OCI-LY7 (cell line): ENCODE measurements at regions not wholly inside any gene's neighbourhood (a gene's known extent, or its start where the extent isn't known, plus 50 kb on each side); places are given as distances from the start of the nearest gene placed in this dataset.
"Not testable (repeated sequence)": the region's sequence is repeated elsewhere in the genome, so short reads cannot be mapped to it uniquely, and the experiment has no call there.

Experiments used
- BruUV-seq: library from RNA; stranded (reverse); fragments of 400-500 nt; replicated peaks from 2 replicates; lab custom pipeline; 2021; lab: Mats Ljungman, UMichigan
- CTCF ChIA-PET: fragments of 300-600 bp; sonication (Branson Sonifier 250); formaldehyde crosslinking; loops from one replicate; lab custom pipeline; 2022; ENCODE audit warnings: antibody characterized with exemption; ENCODE audit not compliant: unreplicated experiment; lab: Charles Lee
- POLR2A ChIA-PET: fragments of 300-600 bp; sonication (Branson Sonifier 250); formaldehyde crosslinking; loops from one replicate; lab custom pipeline; 2022; ENCODE audit warnings: antibody characterized with exemption; lab: Charles Lee
- DNase-seq: peaks from one replicate; pipeline ENCODE4 v3.0.0-alpha.2; 2015; ENCODE audit warnings: low spot score
- H2AFZ ChIP-seq: fragments of 200-600 bp; sonication (generic), shearing (Covaris generic); 2 replicates; pipeline ENCODE4 v1.6.1; 2014; ENCODE audit warnings: mild to moderate bottlenecking, antibody characterized with exemption, low read length, moderate library complexity
- H3K27ac ChIP-seq: fragments of 200-600 bp; sonication (generic); 2 replicates; pipeline ENCODE4 v1.5.1; 2014; ENCODE audit warnings: mixed run types, low read depth, mild to moderate bottlenecking, moderate library complexity, low read length, inconsistent platforms; ENCODE audit not compliant: poor library complexity, severe bottlenecking
- H3K36me3 ChIP-seq: fragments of 200-600 bp; sonication (generic); 2 replicates; pipeline ENCODE4 v1.6.1; 2014; ENCODE audit warnings: mild to moderate bottlenecking, antibody characterized with exemption, low read length, moderate library complexity, mixed read lengths; ENCODE audit not compliant: insufficient read depth
- H3K4me1 ChIP-seq: fragments of 200-600 bp; sonication (generic); 2 replicates; pipeline ENCODE4 v1.5.1; 2014; ENCODE audit warnings: mild to moderate bottlenecking, low read length; ENCODE audit not compliant: insufficient read depth, poor library complexity, severe bottlenecking
- H3K4me2 ChIP-seq: fragments of 200-600 bp; sonication (generic); 2 replicates; pipeline ENCODE4 v1.6.1; 2014; ENCODE audit warnings: mild to moderate bottlenecking, low read length
- H3K4me3 ChIP-seq: fragments of 200-600 bp; sonication (generic); 2 replicates; pipeline ENCODE4 v1.5.1; 2014; ENCODE audit warnings: mild to moderate bottlenecking, low read depth, low read length; ENCODE audit not compliant: poor library complexity, severe bottlenecking
- H3K79me2 ChIP-seq: fragments of 200-600 bp; sonication (generic); 2 replicates; pipeline ENCODE4 v1.6.1; 2016; ENCODE audit warnings: low read depth, mild to moderate bottlenecking, low read length, moderate library complexity, mixed read lengths; ENCODE audit not compliant: insufficient read depth
- H3K9me2 ChIP-seq: fragments of 200-600 bp; sonication (generic); 2 replicates; pipeline ENCODE4 v1.6.1; 2016; ENCODE audit warnings: mild to moderate bottlenecking, low read length, mixed read lengths; ENCODE audit not compliant: insufficient read depth
- H3K9me3 ChIP-seq: fragments of 200-600 bp; sonication (generic); 2 replicates; pipeline ENCODE4 v1.6.1; 2014; ENCODE audit warnings: mild to moderate bottlenecking, mixed run types, low read length, mixed read lengths
- H4K20me1 ChIP-seq: fragments of 200-600 bp; sonication (generic); 2 replicates; pipeline ENCODE4 v1.6.1; 2014; ENCODE audit warnings: mild to moderate bottlenecking, antibody characterized with exemption, low read length, moderate library complexity, mixed read lengths; ENCODE audit not compliant: insufficient read depth
- EZH2phosphoT487 ChIP-seq: fragments of 200-600 bp; sonication (generic); IDR thresholded peaks from 2 replicates; pipeline ENCODE4 v1.6.1; 2018; ENCODE audit warnings: low read depth, borderline replicate concordance, mild to moderate bottlenecking, mixed run types, antibody characterized with exemption, low read length, moderate library complexity, mixed read lengths
- intact Hi-C: fragments of 100-400 bp; cut with micrococcal nuclease; formaldehyde crosslinking; loops from one replicate; pipeline ENCODE4 v1.10.0; 2022; ENCODE audit not compliant: unreplicated experiment
- TF ChIP-seq, protein P1 (sequence below): fragments of 200-600 bp; sonication (generic); conservative IDR thresholded peaks from 2 replicates; pipeline ENCODE4 v1.5.1; 2014; ENCODE audit warnings: mild to moderate bottlenecking, antibody characterized with exemption, low read length, moderate library complexity, mixed read lengths

DNA sequence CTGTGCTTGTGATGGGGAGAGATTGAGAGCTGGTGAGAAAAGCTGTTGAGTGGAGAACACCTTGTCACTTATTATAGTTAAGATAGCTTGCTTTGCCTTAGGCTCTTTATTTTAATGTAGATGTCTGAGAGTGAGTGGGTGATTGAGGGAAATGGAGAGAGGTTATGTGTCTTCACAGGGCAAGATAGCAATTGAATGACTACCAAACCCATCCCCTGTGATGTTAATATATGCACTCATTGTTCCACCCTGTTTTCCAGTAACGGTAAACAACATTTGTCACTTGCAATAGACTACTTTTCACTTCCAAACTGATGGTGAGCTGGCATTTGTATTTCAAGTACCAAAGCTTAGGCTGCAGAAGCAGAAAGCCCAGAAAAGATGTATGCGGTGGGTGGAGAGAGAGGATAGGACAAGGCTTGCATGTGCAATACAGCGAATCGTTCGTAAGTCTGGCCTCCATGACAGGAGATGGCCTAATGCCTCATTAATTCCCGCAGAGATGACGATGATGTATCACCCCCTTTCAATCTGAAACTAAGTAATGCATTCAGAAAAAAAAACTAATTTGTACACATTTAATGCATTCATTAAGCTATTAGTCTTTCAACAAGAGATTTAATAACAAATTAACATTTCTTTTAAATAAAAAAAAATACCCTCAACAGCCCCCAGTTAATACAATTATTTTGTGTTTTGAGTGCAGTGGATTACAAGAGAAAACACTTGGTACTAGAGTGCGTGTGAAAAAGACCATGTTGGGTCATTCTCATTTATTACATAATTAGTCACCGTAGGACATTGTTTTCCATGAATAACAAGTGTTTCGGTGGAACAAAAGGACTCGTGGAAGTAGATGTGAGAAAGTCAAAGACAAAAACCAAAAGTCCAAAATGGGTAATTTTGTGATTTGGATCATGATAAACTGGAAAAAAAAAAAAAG is 699.0 kb downstream of the BRINP1 start:
- no peaks in the 10 kb centered on the region for H3K4me1 ChIP-seq
- CTCF ChIA-PET = no interaction called here

DNA sequence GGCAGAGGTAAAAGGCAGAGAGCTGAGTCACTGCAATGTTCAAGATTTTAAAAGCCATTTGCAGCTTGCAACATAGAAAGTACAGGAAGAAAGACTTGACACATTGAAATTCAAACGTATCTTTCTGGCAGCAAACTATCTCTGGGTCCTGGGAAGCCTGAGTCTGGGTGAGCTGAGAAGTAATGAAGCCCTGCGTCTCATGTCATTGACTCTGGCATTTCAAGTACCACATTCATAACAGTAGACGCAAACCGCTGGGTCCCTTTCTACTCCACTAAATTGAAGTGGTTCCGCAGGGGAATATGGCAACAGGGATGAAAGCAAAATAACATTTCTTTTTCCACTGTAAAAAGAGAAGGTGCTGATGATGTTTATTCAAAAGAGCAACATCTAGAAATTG is 694.3 kb downstream of the BRINP1 start:
- DNase-seq = no peak
- CTCF ChIA-PET = no interaction called here
- H3K4me1 ChIP-seq = no peaks in the 10 kb centered on the region
- H3K9me3 ChIP-seq = no peaks in the 10 kb centered on the region
- no TSS peak for BruUV-seq
- H4K20me1 ChIP-seq = no peaks in the 10 kb centered on the region
- no peak overlapping the region for H3K27ac ChIP-seq
- H3K36me3 ChIP-seq = no peaks in the 10 kb centered on the region
- no peak overlapping the region for H2AFZ ChIP-seq
- TF ChIP-seq EZH2phosphoT487 = no peak
- TF ChIP-seq, protein P1, sequence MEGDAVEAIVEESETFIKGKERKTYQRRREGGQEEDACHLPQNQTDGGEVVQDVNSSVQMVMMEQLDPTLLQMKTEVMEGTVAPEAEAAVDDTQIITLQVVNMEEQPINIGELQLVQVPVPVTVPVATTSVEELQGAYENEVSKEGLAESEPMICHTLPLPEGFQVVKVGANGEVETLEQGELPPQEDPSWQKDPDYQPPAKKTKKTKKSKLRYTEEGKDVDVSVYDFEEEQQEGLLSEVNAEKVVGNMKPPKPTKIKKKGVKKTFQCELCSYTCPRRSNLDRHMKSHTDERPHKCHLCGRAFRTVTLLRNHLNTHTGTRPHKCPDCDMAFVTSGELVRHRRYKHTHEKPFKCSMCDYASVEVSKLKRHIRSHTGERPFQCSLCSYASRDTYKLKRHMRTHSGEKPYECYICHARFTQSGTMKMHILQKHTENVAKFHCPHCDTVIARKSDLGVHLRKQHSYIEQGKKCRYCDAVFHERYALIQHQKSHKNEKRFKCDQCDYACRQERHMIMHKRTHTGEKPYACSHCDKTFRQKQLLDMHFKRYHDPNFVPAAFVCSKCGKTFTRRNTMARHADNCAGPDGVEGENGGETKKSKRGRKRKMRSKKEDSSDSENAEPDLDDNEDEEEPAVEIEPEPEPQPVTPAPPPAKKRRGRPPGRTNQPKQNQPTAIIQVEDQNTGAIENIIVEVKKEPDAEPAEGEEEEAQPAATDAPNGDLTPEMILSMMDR = no peak
- H3K4me3 ChIP-seq = no peak overlapping the region
- H3K9me2 ChIP-seq = no peaks in the 10 kb centered on the region
- H3K79me2 ChIP-seq = no peaks in the 10 kb centered on the region
- POLR2A ChIA-PET = no interaction called here
- intact Hi-C loops = no loop called here
- H3K4me2 ChIP-seq = no peak overlapping the region

More for the DNA sequence above, 699.0 kb downstream of the BRINP1 start:
- intact Hi-C loops = no loop called here
- TF ChIP-seq EZH2phosphoT487 = no peak
- TF ChIP-seq, protein P1 = no peak
- no TSS peak for BruUV-seq
- POLR2A ChIA-PET = interaction anchor here (0.6 kb wide), 2 partner anchors 43 to 1616 kb away, joined by 3 read pairs; no protein-coding TSS in a partner anchor
- Histone ChIP-seq H4K20me1 (no peaks in the 10 kb centered on the region), H3K4me2 (no peak overlapping the region), H2AFZ (no peak overlapping the region), H3K4me3 (no peak overlapping the region), H3K9me2 (no peaks in the 10 kb centered on the region), H3K79me2 (no peaks in the 10 kb centered on the region), H3K27ac (no peak overlapping the region), H3K9me3 (no peaks in the 10 kb centered on the region), H3K36me3 (no peaks in the 10 kb centered on the region)
- DNase-seq = no peak

DNA sequence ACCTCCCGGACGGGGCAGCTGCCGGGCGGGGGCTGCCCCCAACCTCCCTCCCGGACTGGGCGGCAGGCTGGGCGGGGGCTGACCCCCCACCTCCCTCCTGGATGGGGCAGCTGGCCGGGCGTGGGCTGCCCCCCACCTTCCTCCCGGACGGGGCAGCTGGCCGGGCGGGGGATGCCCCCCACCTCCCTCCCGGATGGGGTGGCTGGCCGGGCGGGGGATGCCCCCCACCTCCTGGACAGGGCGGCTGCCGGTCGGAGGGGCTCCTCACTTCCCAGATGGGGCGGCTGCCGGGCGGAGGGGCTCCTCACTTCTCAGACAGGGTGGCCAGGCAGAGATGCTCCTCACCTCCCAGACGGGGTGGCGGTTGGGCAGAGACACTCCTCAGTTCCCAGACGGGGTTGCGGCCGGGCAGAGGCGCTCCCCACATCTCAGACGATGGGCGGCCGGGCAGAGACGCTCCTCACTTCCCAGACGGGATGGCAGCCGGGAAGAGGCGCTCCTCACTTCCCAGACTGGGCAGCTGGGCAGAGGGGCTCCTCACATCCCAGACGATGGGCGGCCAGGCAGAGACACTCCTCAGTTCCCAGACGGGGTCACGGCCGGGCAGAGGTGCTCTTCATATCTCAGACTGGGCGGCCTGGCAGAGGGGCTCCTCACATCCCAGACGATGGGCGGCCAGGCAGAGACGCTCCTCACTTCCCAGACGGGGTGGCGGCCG is 691.1 kb downstream of the BRINP1 start:
- H3K4me2 ChIP-seq, H4K20me1 ChIP-seq, BruUV-seq, POLR2A ChIA-PET, H3K4me3 ChIP-seq, CTCF ChIA-PET, DNase-seq, H3K79me2 ChIP-seq, H3K4me1 ChIP-seq, H3K36me3 ChIP-seq, H3K9me2 ChIP-seq, intact Hi-C loops, H2AFZ ChIP-seq, H3K27ac ChIP-seq, H3K9me3 ChIP-seq: not testable (repeated sequence)
